LNCaP clone FGC (cell line): ENCODE measurements at regions not wholly inside any gene's neighbourhood (a gene's known extent, or its start where the extent isn't known, plus 50 kb on each side); places are given as distances from the start of the nearest gene placed in this dataset.

ENCODE experiments used
- DNase-seq: peaks from one replicate; pipeline ENCODE4 v3.0.0-alpha.2; 2011; ENCODE audit warnings: low read depth
- H3K4me3 ChIP-seq: 2 replicates; pipeline ENCODE4 v1.5.1; 2011; ENCODE audit warnings: mild to moderate bottlenecking, low read depth, low read length, control low read depth
- TF ChIP-seq, protein P1 (sequence below): IDR thresholded peaks from 2 replicates; pipeline ENCODE4 v1.5.1; 2012; ENCODE audit warnings: mild to moderate bottlenecking; ENCODE audit not compliant: control insufficient read depth, insufficient read depth; ENCODE audit errors: extremely low read depth

DNA sequence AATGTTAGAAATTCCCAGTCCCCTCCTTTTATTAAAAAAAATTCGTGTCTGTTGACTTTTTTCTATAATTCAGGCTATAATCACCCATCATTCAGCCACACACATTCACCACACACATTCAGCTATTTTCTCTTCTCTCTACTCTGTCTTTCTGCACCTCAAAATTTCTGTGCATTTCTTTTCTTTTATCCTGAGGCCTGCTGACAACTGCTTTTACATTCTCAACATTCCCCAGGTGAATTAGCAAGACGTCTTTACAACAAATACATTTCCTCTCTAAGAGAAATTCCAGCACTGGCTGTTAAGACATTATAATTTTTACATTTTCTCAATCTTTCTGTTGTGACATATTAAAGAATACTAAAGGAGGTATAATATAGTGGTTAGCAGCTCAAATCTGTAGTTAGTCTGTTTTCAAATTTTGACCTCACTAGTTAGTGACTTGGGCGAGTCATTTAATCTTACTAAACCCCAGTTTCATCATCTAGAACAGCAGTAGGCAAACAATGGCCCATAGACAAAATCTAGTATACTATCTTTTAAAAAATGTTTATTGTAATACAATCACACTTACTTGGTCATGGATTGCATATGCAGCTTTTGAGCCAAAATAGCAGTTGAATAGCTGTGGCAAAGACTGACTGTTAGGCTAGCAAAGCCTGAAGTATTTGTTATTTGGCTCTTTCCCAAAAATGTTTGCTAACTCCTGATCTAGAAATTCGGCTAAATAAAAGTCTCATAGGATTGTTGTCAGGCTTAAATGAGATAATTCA, 350.7 kb downstream of the NSUN3 start:
- no peak for DNase-seq
- H3K4me3 ChIP-seq = no peak overlapping the region
- TF ChIP-seq, protein P1, sequence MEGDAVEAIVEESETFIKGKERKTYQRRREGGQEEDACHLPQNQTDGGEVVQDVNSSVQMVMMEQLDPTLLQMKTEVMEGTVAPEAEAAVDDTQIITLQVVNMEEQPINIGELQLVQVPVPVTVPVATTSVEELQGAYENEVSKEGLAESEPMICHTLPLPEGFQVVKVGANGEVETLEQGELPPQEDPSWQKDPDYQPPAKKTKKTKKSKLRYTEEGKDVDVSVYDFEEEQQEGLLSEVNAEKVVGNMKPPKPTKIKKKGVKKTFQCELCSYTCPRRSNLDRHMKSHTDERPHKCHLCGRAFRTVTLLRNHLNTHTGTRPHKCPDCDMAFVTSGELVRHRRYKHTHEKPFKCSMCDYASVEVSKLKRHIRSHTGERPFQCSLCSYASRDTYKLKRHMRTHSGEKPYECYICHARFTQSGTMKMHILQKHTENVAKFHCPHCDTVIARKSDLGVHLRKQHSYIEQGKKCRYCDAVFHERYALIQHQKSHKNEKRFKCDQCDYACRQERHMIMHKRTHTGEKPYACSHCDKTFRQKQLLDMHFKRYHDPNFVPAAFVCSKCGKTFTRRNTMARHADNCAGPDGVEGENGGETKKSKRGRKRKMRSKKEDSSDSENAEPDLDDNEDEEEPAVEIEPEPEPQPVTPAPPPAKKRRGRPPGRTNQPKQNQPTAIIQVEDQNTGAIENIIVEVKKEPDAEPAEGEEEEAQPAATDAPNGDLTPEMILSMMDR = no peak

DNA sequence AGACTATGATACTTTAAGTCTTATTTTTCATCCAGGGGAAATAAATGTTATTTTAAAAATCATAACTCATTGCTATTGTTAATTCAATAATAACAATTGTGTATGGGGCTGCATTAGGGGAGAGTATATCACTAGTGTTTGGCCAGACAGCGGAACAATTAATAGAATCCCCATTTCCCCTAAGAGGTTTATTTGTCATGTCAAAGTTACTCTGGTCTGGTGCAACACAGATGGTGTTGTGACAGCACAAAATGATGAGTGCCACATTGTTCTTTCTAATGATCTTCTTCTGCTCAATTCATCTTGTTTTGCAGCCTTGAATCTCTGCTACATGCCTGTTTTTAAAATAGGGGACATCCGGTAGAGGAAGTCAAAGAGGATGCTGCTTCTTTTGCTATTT, 351.6 kb downstream of the NSUN3 start:
- TF ChIP-seq, protein P1 = no peak

DNA sequence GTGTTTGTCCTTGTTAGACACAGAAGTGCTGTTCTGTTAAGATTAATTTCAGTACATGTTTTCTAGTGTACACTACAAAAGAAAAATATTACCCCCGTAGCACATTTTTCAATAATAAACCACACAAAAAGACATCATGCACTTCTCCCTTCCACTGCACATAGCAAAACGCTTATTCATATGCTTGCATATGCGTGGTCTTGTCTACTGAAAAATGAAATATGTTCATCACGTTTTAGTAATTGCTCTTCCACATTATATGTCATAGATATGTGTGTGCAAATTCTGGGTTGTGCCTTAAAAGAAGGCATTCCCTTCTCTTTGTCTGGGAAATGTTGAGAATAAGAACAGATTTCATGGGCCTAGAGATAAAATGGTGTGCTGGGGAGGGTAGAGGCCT, 353.9 kb downstream of the NSUN3 start:
- no peak overlapping the region for H3K4me3 ChIP-seq
- no peak for DNase-seq
- TF ChIP-seq, protein P1 = no peak

More for the DNA sequence above, 351.6 kb downstream of the NSUN3 start:
- no peak overlapping the region for H3K4me3 ChIP-seq
- DNase-seq = no peak

DNA sequence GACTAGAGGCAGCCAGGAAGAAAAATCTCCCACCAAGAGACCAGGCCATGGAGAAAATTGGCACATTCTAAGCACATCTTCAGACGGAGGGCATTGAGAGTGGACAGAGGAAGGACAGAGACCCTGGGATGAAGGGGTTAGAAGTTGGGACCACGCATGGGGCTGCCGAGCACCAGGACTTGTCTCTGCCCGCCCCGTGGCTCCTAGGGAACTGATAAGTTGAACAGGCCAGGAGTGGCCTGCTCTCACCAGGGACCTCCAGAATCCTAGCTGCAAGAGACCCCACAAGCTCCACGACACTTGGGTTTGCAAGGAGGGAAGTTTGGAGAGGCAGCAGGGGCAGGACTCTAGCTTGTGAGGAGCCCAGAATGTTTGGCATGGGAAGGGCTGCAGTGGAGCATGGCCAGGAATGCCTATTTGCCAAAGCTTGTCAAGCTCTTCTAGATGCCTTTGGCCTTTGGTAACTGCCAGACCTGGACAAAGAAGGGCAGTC, 355.1 kb downstream of the NSUN3 start:
- no peak overlapping the region for H3K4me3 ChIP-seq
- TF ChIP-seq, protein P1 = no peak
- DNase-seq = no peak

DNA sequence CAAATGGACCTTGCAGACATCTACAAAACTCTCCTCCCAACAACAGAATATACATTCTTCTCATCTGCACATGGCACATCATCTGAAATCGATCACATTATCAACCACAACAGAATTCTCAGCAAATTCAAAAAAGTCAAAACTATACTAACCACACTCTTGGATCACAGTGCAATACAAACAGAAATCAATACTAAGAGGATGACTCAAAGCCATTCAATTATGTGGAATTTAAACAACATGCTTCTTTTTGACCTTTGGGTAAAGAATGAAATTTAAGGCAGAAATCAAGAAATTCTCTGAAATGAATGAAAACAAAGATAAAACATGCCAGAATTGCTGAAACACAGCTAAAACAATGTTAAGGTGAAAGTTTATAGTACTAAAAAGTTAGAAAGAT, 358.1 kb downstream of the NSUN3 start:
- H3K4me3 ChIP-seq = no peak overlapping the region
- DNase-seq = no peak
- TF ChIP-seq, protein P1 = no peak

DNA sequence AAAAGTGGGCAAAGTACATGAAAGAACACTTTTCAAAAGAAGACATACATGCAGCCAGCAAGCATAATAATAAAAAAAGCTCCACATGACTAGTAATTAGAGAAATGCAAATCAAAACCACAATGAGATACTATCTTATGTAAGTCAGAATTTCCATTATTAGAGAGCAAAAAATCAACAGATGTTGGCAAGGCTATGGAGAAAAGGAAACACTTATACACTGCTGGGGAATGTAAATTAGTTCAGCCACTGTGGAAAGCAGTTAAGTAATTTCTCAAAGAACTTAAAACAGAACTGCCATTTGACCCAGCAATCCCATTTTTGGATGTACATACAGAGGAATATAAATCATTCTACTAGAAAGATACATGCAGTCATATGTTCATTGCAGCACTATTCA, 360.7 kb downstream of the NSUN3 start:
- H3K4me3 ChIP-seq = no peak overlapping the region
- DNase-seq = no peak
- TF ChIP-seq, protein P1 = no peak

DNA sequence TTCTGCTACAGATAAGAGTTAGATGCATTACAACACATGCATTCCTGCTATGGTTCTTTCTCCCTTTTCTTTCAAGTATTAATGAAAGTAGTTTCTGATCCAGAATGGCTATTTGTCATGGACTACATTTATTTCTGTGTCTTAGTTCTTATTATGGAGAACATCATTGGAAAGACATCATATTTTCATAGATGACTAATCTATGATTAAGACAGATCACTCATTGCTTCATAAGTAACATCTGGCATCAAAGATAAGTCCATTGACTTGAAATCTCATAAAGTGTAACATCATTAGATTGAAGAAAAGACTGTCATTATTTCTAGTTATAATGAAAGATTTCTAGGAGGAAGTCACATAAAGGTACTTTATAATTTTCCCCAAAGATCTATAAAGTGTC, 366.7 kb downstream of the NSUN3 start:
- TF ChIP-seq, protein P1 = no peak
- DNase-seq = no peak
- H3K4me3 ChIP-seq = no peak overlapping the region
